ENCODE measurements at regions not wholly inside any gene's neighbourhood (a gene's known extent, or its start where the extent isn't known, plus 50 kb on each side); places are given as distances from the start of the nearest gene placed in this dataset.
"Not testable (repeated sequence)": the region's sequence is repeated elsewhere in the genome, so short reads cannot be mapped to it uniquely, and the experiment has no call there.

GRCh38 chr2:215636816-215637215, 200.9 kb upstream of the FN1 start:
- Histone ChIP-seq H3K27ac (no peak overlapping the region), H3K36me3 (no peaks in the 10 kb centered on the region), H3K27me3 (no peaks in the 10 kb centered on the region), H3K4me1 (no peaks in the 10 kb centered on the region), H3K9me3 (no peaks in the 10 kb centered on the region), H3K4me3 (replicated peaks in 1 of 3) (no peak overlapping the region)
- intact Hi-C loops (cut with DNase I), result no loop called here
- DNase-seq, result no peak
- TF ChIP-seq POLR2A (IDR thresholded peaks at IDR 0.05) (no peak), CTCF (IDR thresholded peaks at IDR 0.05) (no peak)
- 75 to 98% methylated on average over 3 of the region's 3 CpGs for whole genome bisulfite sequencing, 2 donors

GRCh38 chr2:215635788-215636139, 199.9 kb upstream of the FN1 start:
- H3K36me3 ChIP-seq, result no peaks in the 10 kb centered on the region
- no peak overlapping the region for H3K27ac ChIP-seq
- TF ChIP-seq POLR2A (IDR thresholded peaks at IDR 0.05) (no peak), CTCF (IDR thresholded peaks at IDR 0.05) (no peak)
- no peak for DNase-seq
- WGBS, 2 donors, result 65 to 75% methylated on average over 2 of the region's 2 CpGs
- H3K9me3 ChIP-seq, result no peaks in the 10 kb centered on the region
- no peaks in the 10 kb centered on the region for H3K27me3 ChIP-seq
- no peaks in the 10 kb centered on the region for H3K4me1 ChIP-seq
- H3K4me3 ChIP-seq (replicated peaks in 1 of 3), result no peak overlapping the region
- intact Hi-C loops (cut with DNase I), result no loop called here

- Histone ChIP-seq H3K4me1 (no peaks in the 10 kb centered on the region), H3K27ac (no peak overlapping the region), H3K27me3 (no peaks in the 10 kb centered on the region), H3K4me3 (replicated peaks in 1 of 3) (no peak overlapping the region), H3K36me3 (no peaks in the 10 kb centered on the region), H3K9me3 (no peaks in the 10 kb centered on the region)
- DNase-seq, result no peak
- intact Hi-C loops (cut with DNase I), result no loop called here
- TF ChIP-seq CTCF (IDR thresholded peaks at IDR 0.05) (no peak), POLR2A (IDR thresholded peaks at IDR 0.05) (no peak)
These were observed 199.4 kb upstream of the FN1 start for GRCh38 chr2:215635071-215635787.

GRCh38 chr2:215633360-215633759, 197.5 kb upstream of the FN1 start:
- no peak for TF ChIP-seq CTCF (IDR thresholded peaks at IDR 0.05)
- TF ChIP-seq POLR2A (IDR thresholded peaks at IDR 0.05), result no peak
- Histone ChIP-seq H3K9me3 (no peaks in the 10 kb centered on the region), H3K36me3 (no peaks in the 10 kb centered on the region), H3K27me3 (no peaks in the 10 kb centered on the region), H3K4me1 (no peaks in the 10 kb centered on the region), H3K4me3 (replicated peaks in 1 of 3) (no peak overlapping the region), H3K27ac (no peak overlapping the region)
- intact Hi-C loops (cut with DNase I), result no loop called here
- no peak for DNase-seq

GRCh38 chr2:215631696-215632095, 195.8 kb upstream of the FN1 start:
- no peak for TF ChIP-seq POLR2A (IDR thresholded peaks at IDR 0.05)
- no peak for TF ChIP-seq CTCF (IDR thresholded peaks at IDR 0.05)
- Histone ChIP-seq H3K27ac (no peak overlapping the region), H3K4me1 (no peaks in the 10 kb centered on the region), H3K27me3 (no peaks in the 10 kb centered on the region), H3K4me3 (replicated peaks in 1 of 3) (no peak overlapping the region), H3K36me3 (no peaks in the 10 kb centered on the region), H3K9me3 (no peaks in the 10 kb centered on the region)
- intact Hi-C loops (cut with DNase I), result no loop called here
- DNase-seq, result no peak
- 97 to 100% methylated on average over 2 of the region's 2 CpGs for WGBS, 2 donors

GRCh38 chr2:215630796-215631195, 194.9 kb upstream of the FN1 start:
- H3K9me3 ChIP-seq; H3K4me3 ChIP-seq (replicated peaks in 1 of 3); DNase-seq; H3K4me1 ChIP-seq; H3K27ac ChIP-seq; H3K27me3 ChIP-seq; intact Hi-C loops (cut with DNase I); H3K36me3 ChIP-seq: not testable (repeated sequence)
- WGBS, 2 donors, result 94 to 95% methylated on average over 2 of the region's 2 CpGs
